Breast epithelium (tissue), 4 donors: ENCODE measurements at regions not wholly inside any gene's neighbourhood (a gene's known extent, or its start where the extent isn't known, plus 50 kb on each side); places are given as distances from the start of the nearest gene placed in this dataset.

Experiments
- DNase-seq, 2 donors: peaks; one replicate each; pipeline ENCODE4 v3.0.0-alpha.2; 2019; ENCODE audit warnings: low spot score in 2 of 2
- H3K27ac ChIP-seq, 2 donors: fragments of 200-600 bp; sonication (generic) in 1 of 2; one replicate each; pipeline ENCODE4 v1.5.1; 2016 to 2019; ENCODE audit warnings: mild to moderate bottlenecking in 1 of 2
- H3K27me3 ChIP-seq, 2 donors: fragments of 200-600 bp; sonication (generic) in 1 of 2; one replicate each; pipeline versions ENCODE4 v1.5.1 to v1.6.0; 2017 to 2019; ENCODE audit warnings: control low read depth in 1 of 2, mild to moderate bottlenecking in 1 of 2
- H3K36me3 ChIP-seq: fragments of 200-600 bp; one replicate; pipeline ENCODE4 v1.5.1; 2019
- H3K4me1 ChIP-seq, 2 donors: fragments of 200-600 bp; sonication (generic); one replicate each; pipeline ENCODE4 v1.5.1; 2016 to 2019; ENCODE audit warnings: control low read depth in 1 of 2
- H3K4me3 ChIP-seq, 3 donors: fragments of 200-600 bp; sonication (generic); 1 replicate in 2 of 3; 2 replicates in 1 of 3; pipeline ENCODE4 v1.5.1; 2016 to 2019; ENCODE audit warnings: mild to moderate bottlenecking in 3 of 3, moderate library complexity in 2 of 3
- H3K9me3 ChIP-seq, 2 donors: fragments of 200-600 bp; sonication (generic) in 1 of 2; one replicate each; pipeline ENCODE4 v1.5.1; 2016 to 2019; ENCODE audit warnings: control low read depth in 1 of 2
- CTCF ChIP-seq, 3 donors: fragments of 450-650 bp; IDR thresholded peaks; one replicate each; pipeline ENCODE4 v1.5.1; 2016 to 2017; ENCODE audit warnings: antibody characterized with exemption in 3 of 3, mild to moderate bottlenecking in 3 of 3, moderate library complexity in 3 of 3
- POLR2A ChIP-seq: fragments of 450-650 bp; IDR thresholded peaks from one replicate; pipeline ENCODE4 v1.6.1; 2016; ENCODE audit warnings: antibody characterized with exemption, mild to moderate bottlenecking, moderate library complexity
- POLR2AphosphoS5 ChIP-seq, 3 donors: sonication (generic); formaldehyde crosslinking; IDR thresholded peaks; one replicate each; pipeline ENCODE4 v1.6.1; 2017; ENCODE audit warnings: antibody characterized with exemption in 3 of 3
- intact Hi-C: fragments of 100-400 bp; cut with DNase I; formaldehyde crosslinking; loops from one replicate; pipeline ENCODE4 v1.15.1; 2023; ENCODE audit warnings: low total_unique reads

DNA sequence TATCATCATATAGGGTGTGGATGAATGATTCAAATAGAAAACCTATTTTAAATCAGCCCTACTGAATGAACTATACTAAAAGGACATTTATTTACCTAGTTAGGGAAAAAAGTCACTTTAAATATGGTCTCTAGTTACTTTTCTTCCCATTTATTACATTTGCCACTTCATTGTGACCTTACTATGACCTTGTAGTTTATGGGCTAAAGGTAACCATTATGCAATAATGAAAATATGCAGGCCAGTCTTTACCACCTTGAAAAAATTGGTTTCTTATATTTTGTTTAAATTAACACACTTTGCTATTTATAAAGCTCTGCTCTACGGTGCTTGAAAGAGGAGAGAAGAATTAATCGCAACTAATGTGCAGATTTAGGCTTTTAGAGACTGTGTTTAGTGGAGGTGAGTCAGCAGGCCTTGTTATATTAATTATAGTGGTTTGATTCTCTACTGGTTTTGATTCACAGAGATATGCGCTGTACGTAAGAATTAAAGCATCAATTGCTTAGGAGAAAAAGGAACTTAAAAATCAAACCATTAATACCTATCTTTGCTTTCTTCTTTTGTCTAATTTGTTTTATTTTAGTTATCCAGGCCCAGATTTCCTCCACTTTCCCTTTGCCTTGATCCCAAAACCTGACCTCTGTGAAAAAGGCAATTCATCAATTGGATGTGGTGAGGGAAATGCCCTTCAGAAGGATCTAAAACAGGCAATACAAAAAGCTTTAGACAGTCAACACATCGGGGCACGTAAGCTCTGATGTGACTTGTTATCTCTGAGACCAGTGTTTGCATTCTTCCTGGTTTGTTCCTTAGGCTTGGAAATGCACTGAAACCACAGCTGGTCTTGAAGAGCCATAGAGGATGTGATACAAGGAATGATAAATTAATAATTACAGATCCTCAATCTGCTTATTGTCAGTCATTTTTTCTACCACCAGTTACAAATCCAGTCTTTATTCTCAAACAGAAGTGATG lies 141.2 kb upstream of the HDAC9 start:
- intact Hi-C loops: no loop called here

GRCh38 chr7:18356191-18356645 lies 139.3 kb upstream of the HDAC9 start:
- Histone ChIP-seq H3K9me3 (no peaks in the 10 kb centered on the region), H3K27me3 (no peaks in the 10 kb centered on the region), H3K4me1 (no peaks in the 10 kb centered on the region), H3K36me3 (no peaks in the 10 kb centered on the region), H3K27ac (no peak overlapping the region), H3K4me3 (no peak overlapping the region)
- TF ChIP-seq POLR2A (no peak), POLR2AphosphoS5 (IDR thresholded peaks at IDR 0.05) (no peak), CTCF (IDR thresholded peaks at IDR 0.05) (peak; percentile 11 to 35 (median 25))
- intact Hi-C loops: no loop called here
- no peak for DNase-seq

More for the DNA sequence above, 141.2 kb upstream of the HDAC9 start:
- Histone ChIP-seq H3K4me3 (no peak overlapping the region), H3K27me3 (no peaks in the 10 kb centered on the region), H3K36me3 (no peaks in the 10 kb centered on the region), H3K27ac (no peak overlapping the region), H3K9me3 (no peaks in the 10 kb centered on the region), H3K4me1 (no peaks in the 10 kb centered on the region)
- DNase-seq: no peak
- no peak for TF ChIP-seq CTCF (IDR thresholded peaks at IDR 0.05)
- TF ChIP-seq POLR2A: no peak
- TF ChIP-seq POLR2AphosphoS5 (IDR thresholded peaks at IDR 0.05): no peak

- intact Hi-C loops: no loop called here
Observed at GRCh38 chr7:18357691-18358090, 137.9 kb upstream of the HDAC9 start.

GRCh38 chr7:18361756-18362155 lies 133.8 kb upstream of the HDAC9 start:
- H3K9me3 ChIP-seq: no peaks in the 10 kb centered on the region
- no peak overlapping the region for H3K4me3 ChIP-seq
- no peaks in the 10 kb centered on the region for H3K27me3 ChIP-seq
- H3K36me3 ChIP-seq: no peaks in the 10 kb centered on the region
- no peak overlapping the region for H3K27ac ChIP-seq
- no peak for DNase-seq
- H3K4me1 ChIP-seq: no peaks in the 10 kb centered on the region
- TF ChIP-seq CTCF (IDR thresholded peaks at IDR 0.05): no peak
- TF ChIP-seq POLR2AphosphoS5 (IDR thresholded peaks at IDR 0.05): no peak
- TF ChIP-seq POLR2A: no peak
- intact Hi-C loops: no loop called here

More at GRCh38 chr7:18357691-18358090, 137.9 kb upstream of the HDAC9 start:
- no peak for TF ChIP-seq POLR2A
- TF ChIP-seq CTCF (IDR thresholded peaks at IDR 0.05): no peak
- TF ChIP-seq POLR2AphosphoS5 (IDR thresholded peaks at IDR 0.05): no peak
- no peaks in the 10 kb centered on the region for H3K36me3 ChIP-seq
- H3K4me1 ChIP-seq: no peaks in the 10 kb centered on the region
- H3K27me3 ChIP-seq: no peaks in the 10 kb centered on the region
- H3K9me3 ChIP-seq: no peaks in the 10 kb centered on the region
- DNase-seq: no peak
- no peak overlapping the region for H3K4me3 ChIP-seq
- no peak overlapping the region for H3K27ac ChIP-seq

GRCh38 chr7:18363751-18364380 lies 131.7 kb upstream of the HDAC9 start:
- DNase-seq: no peak
- Histone ChIP-seq H3K27ac (no peak overlapping the region), H3K27me3 (no peaks in the 10 kb centered on the region), H3K36me3 (no peaks in the 10 kb centered on the region), H3K4me3 (no peak overlapping the region), H3K4me1 (no peaks in the 10 kb centered on the region), H3K9me3 (no peaks in the 10 kb centered on the region)
- intact Hi-C loops: no loop called here
- TF ChIP-seq CTCF (IDR thresholded peaks at IDR 0.05) (no peak), POLR2AphosphoS5 (IDR thresholded peaks at IDR 0.05) (no peak), POLR2A (no peak)
